DMS153 (cell line): ENCODE measurements at regions not wholly inside any gene's neighbourhood (a gene's known extent, or its start where the extent isn't known, plus 50 kb on each side); places are given as distances from the start of the nearest gene placed in this dataset.
"Not testable (repeated sequence)": the region's sequence is repeated elsewhere in the genome, so short reads cannot be mapped to it uniquely, and the experiment has no call there.

ENCODE experiments used
- DNase-seq: peaks from one replicate; lab custom pipeline; 2025; lab: John Stamatoyannopoulos, UW

DNA sequence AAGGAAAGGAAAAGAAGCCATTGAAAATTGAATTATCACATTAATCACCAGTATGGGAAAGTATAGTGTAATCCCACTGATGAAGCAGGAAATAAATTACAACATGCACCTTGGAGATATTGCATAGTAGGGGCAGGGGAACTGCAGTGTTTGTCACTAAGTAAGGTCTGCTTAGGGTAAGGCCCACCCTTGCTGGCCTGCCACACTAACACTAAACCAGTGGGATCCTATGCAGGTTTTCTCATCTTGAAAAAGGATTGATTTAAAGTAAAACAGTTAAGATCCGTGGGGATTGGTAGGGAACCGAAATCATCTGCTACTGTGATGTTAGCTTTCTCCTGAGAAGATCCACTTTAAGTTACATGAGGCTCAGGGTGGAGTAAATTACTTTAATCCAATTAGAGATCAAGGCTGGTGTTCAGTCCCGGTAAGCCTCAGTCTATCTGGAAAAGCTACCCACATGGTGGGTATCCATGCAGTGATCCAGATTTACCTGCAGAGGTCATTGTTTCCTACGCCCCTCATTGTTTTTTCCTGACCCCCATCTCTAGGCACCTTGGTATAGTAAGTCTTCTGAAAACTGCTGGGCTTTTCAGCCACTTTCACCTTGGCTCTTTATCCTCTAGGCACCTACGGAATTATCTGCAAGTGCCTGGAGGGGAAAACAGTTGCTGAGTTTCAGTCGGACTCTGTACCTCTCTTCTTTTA is 1014.9 kb upstream of the ATXN8OS start:
- no peak for DNase-seq

DNA sequence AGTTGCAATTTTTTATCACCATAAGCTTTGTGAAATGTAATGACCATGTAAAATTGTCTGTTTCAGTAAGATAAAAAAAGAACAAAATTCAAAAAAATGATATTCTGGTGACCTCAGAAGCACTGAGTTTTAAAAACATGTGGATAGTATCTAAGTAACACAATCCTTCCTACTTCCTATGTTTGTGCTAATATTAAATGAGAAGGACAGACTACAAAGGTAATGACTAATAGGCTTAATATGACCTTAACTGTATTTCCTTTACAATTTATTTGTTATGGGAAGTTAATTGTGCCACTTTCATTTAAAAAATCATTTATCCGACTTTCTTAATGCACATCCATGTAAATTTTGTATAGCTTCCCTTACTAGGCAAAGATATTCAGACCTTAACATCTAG is 1030.4 kb upstream of the ATXN8OS start:
- no peak for DNase-seq

DNA sequence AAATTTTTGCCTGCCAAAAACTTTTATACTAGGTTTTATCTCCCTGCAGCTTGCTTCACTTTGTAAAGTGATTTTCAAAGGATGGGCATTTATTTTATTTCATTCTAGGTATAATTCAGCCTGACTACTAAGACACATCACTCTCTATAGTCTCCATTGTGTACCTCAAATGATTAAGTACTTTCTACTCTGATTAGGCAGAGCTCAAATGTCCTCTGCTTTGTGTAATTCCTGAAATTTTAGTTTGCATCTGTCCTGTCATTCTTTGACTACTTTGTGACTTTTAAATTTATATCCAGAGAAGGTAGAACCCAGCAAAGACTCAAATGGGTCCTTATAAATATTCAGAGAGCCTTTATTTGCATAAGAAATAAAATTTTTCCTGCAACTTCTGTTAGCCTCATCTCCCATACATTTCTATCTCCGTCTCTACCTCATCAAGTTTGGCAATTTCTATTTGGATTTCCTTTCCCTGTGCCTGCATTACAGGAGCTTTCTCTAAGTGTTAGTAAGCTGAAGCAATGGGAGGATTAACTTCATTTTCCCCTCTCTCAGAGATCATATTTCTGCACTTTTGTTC is 1038.0 kb upstream of the ATXN8OS start:
- DNase-seq: no peak

DNA sequence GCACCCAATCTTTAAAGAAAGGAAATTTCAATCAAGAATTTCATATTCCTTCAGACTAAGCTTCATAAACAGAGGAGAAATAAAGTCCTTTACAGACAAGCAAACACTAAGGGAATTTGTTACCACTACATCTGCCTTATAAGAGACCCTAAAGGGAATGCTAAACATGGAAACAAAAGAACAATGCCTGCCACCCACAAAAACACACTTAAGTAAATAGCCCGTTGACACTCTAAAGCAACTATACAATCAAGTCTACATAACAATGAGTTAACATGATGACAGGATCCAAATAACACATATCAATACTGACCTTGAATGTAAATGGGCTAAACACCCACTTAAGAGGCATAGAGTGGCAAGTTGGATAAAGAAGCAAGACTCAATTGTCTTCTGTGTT is 1056.9 kb upstream of the ATXN8OS start:
- no peak for DNase-seq

DNA sequence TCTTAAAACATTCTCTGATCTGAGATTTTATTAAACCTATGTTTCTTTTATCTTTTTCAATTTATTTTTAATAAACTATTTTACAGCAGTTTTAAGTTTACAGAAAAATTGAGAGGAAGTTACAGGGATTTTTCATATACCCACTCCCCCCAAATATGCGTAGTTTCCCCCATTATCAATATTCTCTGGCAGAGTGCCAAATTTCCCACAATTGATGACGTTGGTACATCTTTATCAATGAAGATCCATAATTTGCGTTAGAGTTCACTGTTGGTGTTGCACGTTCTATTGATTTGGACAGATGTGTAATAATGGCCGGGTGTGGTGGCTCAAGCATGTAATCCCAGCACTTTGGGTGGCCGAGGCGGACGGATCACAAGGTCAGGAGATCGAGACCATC is 1063.0 kb upstream of the ATXN8OS start:
- DNase-seq: no peak

DNA sequence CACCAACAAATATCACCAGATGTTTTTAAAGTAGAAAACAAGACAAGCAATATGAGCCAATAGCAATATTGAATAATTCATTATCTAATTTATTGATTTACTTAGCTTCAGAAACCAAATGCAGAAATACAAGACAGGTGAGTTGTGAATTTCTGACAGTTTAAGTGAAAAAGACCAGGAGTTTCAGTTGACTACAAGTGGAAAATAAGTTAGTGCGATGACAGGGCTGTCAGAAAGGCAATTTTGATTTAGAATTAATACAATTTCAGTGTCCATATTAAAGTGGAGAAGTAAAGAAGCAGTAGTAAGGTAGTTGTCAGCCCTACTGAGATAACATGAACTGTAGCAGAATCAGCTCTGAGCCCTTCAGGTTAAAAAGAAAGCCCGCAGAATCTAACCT is 1066.7 kb upstream of the ATXN8OS start:
- DNase-seq: no peak

DNA sequence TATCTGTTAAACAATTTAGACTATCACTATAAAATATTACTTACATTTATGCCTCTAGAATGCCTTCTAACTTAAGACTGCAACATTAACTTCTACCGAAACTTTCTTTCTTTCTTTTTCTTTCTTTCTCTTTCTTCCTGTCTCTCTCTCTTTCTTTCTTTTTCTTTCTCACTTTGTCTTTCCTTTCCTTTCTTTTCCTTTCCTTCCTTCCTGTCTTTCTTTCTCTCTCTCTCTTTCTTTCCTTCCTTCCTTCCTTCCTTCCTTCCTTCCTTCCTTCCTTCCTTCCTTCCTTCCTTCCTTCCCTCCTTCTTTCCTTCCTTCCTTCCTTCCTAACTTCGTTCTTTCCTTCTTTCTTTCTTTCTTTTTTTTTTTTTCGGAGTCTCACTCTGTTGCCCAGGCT is 1071.9 kb upstream of the ATXN8OS start:
- DNase-seq: no peak

DNA sequence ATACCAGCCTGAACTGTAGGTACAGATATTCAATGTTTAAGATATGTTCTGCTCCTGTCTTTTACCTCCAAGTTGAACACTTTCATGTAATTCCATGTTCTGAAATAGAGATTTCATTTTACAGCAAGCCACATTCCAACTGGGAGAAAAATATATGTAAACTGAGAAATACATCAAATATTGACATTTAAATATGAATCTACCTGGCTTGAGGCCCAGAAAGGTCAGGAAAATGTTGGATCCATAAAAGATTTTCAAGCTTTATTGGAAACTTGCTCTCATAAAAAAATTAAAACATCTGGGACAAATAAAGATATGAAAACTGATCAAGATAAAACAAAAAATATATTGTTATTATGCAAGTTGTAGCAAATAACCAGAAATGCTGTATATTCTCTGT is 1078.7 kb upstream of the ATXN8OS start:
- no peak for DNase-seq

DNA sequence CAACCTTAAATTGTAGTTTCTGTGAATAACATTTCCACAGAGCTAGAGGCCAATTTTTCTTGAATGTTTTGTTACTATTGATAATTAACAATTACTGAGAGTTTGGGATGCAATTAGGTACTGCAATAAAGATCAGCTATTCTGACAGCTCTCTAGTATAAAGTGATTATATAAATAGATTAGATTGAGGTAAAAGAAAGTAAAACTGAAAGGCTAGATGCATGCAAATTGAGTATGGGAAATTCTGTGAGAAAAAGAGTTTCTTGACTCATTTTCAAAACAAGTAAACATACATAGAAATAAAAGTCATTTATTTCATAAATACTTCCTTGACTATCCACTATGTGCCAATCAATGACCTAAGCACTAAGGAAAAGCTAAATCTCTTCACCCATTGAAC is 1087.5 kb upstream of the ATXN8OS start:
- DNase-seq: no peak

DNA sequence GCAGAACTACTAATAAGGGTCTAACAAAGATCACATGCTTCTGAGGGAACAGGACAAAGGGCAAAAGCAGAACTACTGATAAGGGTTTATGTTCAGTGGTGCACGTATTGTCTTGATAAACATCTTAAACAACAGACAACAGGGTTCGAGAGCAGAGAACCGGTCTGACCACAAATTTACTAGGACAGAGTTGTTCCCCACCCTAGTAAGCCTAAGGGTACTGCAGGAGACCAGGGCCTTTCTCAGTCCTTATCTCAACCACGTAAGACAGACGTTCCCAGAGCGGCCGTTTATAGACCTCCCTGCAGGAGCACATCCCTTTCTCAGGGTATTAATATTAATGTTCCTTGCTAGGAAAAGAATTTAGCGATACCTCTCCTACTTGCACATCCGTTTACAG is 1089.5 kb upstream of the ATXN8OS start:
- DNase-seq: not testable (repeated sequence)

DNA sequence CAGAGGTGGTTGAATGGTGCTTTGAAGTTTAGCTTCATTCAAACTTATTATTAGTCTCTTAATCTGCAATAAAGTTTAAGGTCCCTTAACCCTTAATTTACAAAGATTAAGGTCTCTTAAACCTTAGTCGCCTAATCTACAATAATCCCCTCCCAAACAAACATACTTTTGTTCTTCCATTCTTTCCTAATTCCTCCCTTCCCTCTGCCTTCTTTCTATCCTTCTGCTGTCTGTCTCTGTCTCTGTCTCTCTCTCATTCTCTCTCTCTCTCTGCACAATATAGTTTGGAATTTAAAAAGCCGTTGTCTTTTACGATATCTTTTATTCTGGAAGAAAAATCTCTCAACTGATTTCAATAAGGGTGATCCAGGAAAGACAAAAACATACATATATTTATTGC is 1096.8 kb upstream of the ATXN8OS start:
- DNase-seq: no peak

DNA sequence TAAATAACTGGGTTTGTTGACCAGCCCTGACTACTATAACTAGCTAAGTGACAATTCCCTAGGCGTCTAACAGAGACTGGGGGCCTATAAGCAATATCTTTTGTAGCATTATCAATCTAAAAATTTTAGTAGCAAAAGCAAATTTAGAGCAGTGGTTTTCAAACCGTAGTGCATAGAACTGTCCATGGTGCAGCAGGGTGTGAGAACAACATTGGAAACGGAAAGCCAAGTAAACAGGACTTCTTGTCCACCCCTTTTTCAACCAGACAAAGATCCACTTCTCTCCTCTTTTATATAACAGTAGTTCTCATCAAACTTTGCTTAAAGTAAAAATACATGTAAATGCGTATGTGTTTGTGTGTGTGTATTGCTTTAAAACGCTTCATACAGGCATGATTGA is 1099.1 kb upstream of the ATXN8OS start:
- DNase-seq: no peak

DNA sequence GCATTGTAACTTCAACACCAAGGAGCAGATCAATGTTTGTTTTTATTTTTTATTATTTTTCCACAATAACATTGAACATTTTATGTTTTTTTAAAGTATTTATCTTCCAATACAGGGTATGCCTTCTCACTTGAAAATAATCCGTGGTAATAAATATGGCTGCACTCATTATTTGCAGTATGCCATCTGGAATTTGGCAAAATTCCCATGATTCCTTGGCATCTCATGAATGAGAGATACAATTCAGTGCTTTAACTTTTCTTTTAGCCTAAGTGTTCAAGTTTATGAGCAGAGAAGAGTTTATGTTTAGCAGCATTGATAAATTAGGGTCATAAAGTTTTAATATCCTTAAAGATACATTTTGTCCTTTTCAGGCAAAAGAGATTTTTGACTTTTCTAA is 1109.6 kb upstream of the ATXN8OS start:
- no peak for DNase-seq

DNA sequence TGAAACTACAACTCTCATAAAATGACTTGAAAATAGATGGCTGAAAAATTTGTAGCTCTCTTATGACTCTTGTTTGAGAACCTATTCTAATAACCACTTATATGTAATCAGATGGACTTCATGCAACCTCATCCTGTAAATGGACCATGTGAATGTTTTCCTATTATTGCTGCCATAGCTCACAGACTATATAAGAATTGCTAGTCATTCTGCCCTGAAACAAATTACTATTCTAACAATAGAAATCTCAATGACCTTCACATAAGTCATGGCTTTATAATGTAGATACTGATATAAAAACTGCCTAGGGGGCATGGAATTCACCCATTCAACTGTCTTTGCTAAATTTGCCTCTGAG is 1111.0 kb upstream of the ATXN8OS start:
- DNase-seq: no peak

DNA sequence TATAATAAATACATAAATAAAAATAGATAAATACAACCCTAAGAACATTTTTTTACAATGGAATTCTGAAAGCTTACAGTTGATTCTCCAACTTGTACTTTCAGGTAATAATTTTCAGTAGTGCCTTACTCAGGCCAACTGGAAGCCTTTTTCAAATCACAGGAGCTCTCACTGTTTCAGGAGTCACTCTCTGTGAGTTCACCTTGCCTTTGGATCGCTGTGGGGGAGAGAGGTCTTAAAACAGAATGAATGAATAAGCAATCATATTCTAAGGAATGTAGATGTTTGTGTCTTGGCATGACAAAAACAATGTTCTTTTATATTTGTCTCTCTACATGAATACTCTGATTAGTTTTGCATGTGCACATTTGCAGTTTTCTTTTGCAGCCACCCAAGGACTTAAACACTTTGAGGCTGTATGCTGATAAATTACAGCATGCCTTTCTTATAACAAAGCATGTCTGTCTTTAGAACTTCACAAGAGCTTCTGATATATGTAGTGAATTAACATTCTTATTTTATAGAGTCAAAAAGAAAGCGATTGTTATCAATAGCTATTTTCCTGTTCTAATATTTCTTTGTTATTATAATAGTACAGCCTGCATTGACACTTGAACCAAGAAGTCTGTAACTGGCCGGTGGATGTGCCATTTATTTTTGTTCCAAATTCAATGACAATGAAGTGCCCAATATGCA is 1111.5 kb upstream of the ATXN8OS start:
- no peak for DNase-seq

DNA sequence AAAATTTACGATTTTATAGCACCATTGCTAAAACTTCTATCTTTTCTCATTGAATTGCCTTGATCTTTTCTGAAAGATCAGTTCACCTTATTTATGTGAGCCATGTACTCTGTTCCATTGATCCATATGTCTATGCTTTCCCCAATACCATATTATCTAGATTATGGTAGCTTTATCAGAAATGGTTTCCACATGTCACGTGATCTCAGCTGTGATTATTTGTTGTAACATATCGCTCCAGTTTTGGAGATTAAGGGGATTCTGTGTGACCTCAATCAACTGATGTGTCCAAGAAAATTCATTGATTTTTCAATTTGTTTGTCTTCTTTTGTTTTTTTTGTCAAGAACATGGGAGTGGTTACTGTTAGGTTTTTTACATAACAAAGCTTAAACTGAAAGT is 1114.5 kb upstream of the ATXN8OS start:
- DNase-seq: no peak

DNA sequence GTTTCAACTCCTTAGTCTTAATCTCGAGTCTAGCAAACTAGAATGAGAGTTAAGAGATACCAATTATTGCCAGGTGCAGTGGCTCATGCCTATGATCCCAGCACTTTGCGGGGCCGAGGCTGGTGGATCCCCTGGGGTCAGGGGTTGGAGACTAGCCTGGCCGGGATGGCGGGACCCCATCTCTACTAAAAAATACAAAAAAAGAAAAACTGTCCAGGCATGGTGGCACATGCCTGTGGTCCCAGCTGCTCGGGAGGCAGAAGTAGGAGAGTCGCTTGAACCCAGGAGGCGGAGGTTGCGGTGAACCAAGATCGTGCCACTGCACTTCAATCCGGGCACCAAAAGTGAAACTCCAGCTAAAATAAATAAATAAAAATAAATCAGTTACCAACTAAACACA is 1119.5 kb upstream of the ATXN8OS start:
- DNase-seq: no peak

DNA sequence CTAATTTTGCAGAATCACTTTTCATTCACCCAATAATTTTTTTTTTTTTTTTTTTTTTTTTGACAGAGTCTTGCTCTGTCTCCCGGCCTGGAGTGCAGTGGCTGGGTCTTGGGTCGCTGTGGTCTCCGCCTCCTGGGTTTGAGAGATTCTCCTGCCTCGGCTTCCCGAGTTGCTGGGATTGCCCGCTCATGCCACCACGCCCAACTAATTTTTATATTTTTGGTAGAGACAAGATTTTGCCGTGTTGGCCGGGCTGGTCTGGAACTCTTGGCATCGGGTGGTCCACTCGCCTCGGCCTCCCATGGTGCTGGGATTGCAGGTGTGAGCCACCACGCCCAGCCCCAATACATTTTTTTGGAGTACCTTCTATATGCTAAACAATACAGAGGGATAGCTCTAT is 1120.0 kb upstream of the ATXN8OS start:
- DNase-seq: no peak

DNA sequence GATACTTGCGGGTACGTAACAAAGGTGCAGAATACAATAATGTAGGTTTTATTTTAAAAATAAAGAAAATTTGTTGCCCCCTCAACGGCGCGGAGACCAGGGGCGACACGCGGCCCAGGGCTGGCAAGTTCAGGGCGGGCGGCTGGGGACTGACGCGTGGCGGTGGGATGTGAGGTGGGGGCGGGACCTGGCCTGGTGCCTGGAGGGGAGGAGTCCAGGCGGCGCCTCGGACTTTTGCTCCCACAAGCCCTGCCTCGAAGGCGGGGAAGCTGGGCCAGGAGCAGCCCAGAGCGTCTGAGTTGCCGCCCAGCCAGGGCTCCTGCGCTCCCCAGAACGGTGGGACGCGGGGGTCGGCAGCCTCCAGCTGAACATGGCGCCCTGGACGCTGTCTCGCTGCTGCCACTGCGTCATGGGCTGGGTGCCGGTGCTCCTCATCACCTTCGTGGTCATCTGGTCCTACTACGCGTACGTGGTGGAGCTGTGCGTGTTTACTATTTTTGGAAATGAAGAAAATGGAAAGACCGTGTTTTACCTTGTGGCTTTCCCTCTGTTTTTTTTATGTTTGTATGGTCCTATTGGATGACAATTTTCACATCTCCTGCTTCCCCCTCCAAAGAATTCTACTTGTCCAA is 1122.8 kb upstream of the ATXN8OS start:
- no peak for DNase-seq

DNA sequence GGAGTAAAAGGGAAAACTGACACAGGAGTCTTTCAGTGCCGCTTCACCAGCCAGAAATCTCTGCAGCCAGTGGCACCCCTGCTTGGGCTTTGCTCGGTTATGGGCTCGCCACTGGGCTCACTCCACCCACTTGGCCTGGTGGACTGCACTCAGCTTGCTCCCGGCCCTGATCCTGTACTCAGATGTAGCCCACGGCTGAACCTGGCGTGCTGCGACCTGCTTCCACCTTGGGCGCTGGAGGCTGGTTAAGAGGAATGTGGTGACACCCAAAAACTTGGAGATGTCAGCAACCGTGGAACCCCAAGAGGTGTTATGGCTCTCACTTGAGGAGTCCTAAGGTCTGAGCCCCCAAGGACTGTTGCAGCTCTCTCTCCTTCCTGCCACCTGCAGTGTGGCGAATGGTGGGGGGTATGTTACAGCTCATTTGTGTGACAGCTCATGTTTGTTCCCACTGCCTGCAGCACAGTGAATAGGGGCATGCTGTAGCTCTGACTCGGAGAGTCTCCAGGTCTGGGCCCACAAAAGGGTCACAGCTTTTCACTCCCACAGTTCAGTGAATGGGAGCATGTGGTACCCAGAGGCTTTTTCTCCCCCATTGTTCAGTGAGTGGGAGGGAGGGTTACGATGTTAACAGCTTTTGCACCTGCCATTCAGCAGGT is 1124.5 kb upstream of the ATXN8OS start:
- DNase-seq: no peak

DNA sequence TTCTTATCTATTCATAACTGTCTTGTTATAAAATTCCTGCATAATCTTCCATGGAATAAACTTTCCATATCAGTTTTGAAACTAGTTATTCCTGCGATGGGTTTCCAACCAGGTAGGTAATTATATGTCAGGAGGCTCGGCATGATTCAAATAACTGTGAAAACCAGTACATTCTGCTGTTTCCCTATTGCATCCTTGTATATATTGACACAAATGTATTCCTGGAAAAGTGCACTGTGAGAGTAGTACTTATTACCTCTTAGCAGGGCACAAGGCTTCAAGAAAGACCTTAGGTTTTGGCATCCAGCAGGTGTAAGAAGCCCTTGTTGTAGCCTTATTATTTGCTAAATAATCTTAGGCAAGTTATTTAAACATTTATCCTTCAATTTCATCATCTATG is 1131.3 kb upstream of the ATXN8OS start:
- DNase-seq: no peak

DNA sequence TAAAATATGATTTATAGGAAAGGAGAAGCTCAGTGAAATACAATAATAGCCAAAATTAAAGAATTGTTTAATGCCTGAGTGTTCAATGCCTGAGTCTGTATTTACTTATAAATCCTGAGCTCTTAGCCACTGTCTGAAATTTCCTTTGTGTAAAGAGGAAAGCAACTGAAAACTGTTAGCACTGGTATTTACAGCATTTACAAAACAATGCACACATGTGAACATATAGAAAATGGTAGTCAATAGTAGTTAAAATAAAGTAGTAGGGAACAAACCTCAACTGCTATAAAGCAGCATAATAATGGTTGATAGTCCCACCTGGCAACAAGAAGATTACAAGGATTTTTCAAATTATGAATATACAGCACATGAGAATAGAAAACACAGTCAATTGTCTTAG is 1137.1 kb upstream of the ATXN8OS start:
- DNase-seq: no peak

DNA sequence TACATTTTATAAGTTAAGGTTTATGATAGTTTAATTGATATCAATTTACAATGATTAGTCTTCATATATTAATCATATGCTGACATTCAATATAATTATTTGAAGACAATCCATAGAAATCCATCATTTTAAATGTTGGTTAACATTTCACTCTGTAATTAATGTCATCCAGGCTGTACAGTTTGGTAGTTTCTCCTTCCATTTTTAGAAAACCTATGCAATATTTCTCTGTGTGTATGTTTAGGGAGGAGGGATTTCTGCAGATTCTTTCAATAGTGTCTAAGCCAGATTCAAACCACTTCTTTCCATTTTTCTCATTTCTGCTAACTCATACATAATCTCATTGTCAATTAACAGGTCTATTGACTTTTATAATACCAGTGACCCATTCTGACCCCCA is 1159.0 kb upstream of the ATXN8OS start:
- no peak for DNase-seq
